ENCODE measurements at regions not wholly inside any gene's neighbourhood (a gene's known extent, or its start where the extent isn't known, plus 50 kb on each side); places are given as distances from the start of the nearest gene placed in this dataset.
"Not testable (repeated sequence)": the region's sequence is repeated elsewhere in the genome, so short reads cannot be mapped to it uniquely, and the experiment has no call there.

DNA sequence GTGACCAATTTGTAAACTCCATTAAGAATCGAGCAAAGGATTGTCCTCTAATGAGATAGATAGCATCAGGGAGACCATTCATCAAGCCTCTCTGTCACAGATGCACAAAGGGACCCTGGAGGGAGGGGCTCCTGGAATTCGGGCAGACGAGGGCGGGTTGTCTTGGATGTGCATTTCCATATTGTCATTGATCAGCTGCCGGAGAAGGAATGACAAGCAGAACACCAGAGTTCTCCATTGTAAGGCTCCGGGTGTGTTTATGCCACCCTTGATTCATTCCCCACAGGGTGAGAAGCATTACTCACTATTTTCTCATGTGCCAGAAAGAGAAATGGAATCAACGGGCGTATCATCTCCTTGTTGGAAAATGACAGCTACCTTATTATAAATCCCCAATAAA, 167.5 kb downstream of the EBLN2 start:
- no peak for DNase-seq

DNA sequence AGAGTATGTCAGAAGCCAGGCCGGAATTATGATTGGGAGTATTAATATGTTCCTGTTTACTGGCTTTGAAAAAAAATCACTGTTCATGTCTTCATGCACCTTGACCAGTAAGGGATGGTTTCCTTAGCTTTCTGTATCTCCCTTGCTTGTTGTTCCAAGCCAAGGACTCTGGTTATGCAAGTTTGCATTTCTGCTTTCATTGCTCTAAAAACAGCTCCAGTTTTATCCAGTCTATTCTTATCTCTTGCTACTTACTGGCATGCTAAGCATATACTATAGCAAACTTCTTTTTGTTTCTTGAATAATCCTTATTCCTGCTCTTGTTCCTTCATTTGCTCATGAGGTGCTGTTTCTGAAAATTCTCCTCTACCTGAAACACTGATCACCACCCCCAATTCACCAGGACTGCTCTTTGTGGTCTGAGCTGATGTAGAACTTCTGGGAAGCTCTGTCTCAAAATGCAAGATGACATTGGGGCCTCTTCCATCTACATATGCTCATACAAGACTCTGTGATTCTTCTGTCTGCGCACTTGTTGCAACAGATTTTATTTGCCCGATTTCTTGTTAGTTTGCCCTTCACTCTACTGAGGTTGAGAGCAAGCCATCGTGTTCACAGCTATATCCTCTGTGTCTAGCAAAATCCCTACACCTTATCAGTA, 173.0 kb downstream of the EBLN2 start:
- DNase-seq, result peak in 1 of 2 donors; percentile 23

GRCh38 chr3:73235768-73236167, 174.3 kb downstream of the EBLN2 start:
- DNase-seq, result no peak

DNA sequence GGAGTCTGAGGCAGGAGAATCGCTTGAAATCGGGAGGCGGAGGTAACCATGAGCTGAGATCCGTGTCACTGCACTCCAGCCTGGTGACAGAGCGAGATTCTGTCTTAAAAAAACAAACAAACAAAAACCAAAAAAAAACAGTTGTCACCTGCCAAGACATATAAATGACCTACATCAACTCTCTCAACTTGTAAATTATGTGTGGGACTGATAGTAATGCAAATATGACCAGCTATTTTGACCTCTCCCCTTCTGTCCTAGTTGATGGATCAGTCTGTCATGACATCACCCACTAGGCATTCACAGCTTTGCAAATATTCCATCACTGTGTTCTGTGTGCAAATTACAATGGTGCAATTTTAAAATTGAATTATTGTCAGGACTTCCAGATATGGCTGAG, 175.4 kb downstream of the EBLN2 start:
- DNase-seq, result no peak

GRCh38 chr3:73243740-73244139, 182.3 kb downstream of the EBLN2 start:
- DNase-seq, result no peak

GRCh38 chr3:73245459-73245858, 184.0 kb downstream of the EBLN2 start:
- DNase-seq, result no peak

GRCh38 chr3:73249047-73249446, 187.6 kb downstream of the EBLN2 start:
- no peak for DNase-seq

GRCh38 chr3:73254062-73254461, 192.6 kb downstream of the EBLN2 start:
- DNase-seq, result no peak

- no peak for DNase-seq
These were observed 194.2 kb downstream of the EBLN2 start for GRCh38 chr3:73255609-73256029.

- no peak for DNase-seq
These were observed 195.7 kb downstream of the EBLN2 start for GRCh38 chr3:73257186-73257585.

DNA sequence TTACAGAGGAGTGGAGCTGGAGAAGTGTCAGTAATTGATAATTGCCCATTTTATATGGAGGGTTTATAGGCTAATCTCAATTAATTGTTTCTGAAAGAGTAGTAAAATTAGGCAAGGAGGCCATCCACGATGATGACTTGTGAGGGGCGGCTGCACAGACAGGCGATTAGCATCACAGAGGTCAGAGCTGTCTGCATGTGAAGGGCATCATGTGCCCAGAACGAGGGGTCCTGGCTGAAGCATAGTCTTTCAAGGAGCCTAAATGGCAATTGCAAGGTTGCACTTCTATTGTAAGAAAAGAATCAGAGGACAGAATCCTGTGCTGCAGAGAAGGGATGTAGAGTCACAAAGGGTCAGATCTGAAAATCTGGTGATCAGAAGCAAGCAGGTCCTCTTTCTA, 196.6 kb downstream of the EBLN2 start:
- DNase-seq, result no peak

DNA sequence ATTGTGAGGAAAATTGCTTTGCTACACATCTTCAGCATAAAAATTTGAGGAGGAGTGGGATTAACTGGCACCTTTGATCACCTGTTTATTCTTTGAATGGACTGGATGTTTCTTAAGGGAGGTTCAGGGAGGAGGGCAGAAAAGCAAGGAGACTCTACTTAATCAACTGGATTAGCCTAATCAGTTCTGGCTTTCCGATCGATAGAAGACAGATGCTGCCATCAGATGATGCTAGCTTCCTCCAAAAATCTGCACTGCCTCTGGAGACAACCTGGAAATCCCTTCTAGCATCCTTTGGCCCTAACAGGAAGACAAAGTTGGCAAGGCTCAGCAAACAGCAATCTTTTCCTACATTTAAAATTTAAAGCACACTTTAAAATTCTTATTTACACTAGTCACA, 197.8 kb downstream of the EBLN2 start:
- DNase-seq, result no peak

GRCh38 chr3:73259856-73260255, 198.4 kb downstream of the EBLN2 start:
- DNase-seq, result no peak

- DNase-seq, result not testable (repeated sequence)
These were observed 205.1 kb downstream of the EBLN2 start for GRCh38 chr3:73266558-73266957.

DNA sequence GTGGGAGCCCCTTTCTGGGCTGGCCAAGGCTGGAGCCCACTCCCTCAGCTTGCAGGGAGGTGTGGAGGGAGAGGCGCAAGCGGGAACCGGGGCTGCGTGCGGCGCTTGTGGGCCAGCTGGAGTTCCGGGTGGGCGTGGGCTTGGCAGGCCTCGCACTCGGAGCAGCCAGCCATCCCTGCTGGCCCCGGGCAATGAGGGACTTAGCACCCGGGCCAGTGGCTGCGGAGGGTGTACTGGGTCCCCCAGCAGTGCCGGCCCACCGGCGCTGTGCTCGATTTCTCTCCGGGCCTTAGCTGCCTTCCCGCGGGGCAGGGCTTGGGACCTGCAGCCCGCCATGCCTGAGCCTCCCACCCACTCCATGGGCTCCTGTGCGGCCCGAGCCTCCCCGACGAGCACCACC, 207.7 kb downstream of the EBLN2 start:
- not testable (repeated sequence) for DNase-seq

GRCh38 chr3:73270839-73271483, 209.5 kb downstream of the EBLN2 start:
- DNase-seq, result peak; percentile 35 to 37

DNA sequence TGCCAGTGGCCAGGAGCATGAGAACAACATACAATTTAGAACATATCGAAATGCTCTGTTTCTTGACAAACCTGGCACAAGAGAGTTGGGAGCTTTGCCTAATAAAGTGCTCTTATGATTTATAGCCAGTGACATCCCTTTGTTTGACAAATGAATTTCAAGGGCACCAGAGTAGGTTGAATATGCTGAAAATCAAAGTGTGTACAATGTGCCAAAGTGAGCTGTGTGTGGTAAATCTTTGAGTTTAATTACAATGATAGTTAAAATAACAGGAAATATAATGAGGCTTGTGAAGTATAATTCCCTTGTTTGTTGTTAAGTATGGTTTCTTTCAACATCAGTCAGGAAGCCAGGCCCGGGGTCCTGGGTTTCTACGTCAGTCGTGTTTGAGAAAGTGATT, 211.9 kb downstream of the EBLN2 start:
- peak; percentile 59 to 74 for DNase-seq

- no peak for DNase-seq
These were observed 219.3 kb downstream of the EBLN2 start for GRCh38 chr3:73280746-73281145.

DNA sequence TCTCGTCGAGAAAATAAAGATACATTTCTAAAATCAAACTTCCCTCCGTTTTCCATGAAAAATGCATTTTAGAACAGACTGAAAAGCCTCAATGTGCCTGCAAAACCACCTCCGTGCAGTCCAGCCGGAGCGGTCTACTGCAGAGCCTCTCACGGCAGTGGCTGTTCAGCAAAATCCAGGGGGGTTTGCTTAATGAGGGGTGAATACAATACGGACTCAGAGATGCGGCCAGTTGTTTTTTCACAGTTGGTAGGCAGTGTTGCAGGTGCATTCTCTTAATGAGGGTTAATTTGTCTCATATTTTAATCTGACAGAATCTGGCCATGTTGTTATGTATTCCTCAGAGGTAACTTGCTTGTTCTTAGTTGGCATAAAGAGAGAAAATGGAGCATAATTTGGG, 223.0 kb downstream of the EBLN2 start:
- no peak for DNase-seq

DNA sequence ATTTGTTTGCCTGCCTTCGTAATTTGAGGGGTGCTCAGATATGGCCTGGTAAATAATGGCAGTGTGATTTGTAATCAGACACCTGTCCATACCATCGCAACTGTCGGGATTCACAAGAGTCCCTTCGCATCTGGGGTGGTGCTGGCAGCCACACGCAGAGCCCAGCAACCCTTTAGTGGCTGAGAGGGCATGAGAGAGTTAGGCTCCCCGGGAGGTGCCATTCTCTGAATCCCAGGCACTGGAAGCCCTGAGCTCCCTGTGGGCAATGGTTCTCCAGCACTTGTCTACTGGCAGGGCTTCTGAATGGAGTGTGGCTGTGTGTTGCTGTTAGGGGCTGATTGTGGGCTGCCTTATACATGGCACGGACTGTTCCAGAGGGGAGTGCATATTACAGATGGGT, 230.1 kb downstream of the EBLN2 start:
- DNase-seq, result no peak

DNA sequence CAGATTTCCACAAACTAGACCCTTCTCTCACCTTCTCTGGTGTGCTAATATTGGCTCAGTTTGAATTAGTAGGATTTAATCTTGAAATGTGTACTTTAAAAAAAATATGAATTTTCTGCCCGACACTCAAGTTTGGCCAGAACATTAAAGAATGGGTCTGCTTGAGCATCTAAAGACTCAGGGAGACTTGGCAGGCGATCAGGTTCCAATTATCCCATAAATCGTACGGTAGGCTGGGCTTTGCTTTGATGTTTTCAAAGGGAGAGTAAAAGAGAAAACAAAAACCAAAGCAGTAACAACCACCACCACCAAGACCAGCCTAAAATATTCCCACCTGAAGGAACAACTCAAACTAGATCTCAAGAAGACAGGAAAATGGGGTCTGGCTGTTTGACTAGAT, 230.8 kb downstream of the EBLN2 start:
- DNase-seq, result no peak

- no peak for DNase-seq
These were observed 233.1 kb downstream of the EBLN2 start for GRCh38 chr3:73294537-73294936.

DNA sequence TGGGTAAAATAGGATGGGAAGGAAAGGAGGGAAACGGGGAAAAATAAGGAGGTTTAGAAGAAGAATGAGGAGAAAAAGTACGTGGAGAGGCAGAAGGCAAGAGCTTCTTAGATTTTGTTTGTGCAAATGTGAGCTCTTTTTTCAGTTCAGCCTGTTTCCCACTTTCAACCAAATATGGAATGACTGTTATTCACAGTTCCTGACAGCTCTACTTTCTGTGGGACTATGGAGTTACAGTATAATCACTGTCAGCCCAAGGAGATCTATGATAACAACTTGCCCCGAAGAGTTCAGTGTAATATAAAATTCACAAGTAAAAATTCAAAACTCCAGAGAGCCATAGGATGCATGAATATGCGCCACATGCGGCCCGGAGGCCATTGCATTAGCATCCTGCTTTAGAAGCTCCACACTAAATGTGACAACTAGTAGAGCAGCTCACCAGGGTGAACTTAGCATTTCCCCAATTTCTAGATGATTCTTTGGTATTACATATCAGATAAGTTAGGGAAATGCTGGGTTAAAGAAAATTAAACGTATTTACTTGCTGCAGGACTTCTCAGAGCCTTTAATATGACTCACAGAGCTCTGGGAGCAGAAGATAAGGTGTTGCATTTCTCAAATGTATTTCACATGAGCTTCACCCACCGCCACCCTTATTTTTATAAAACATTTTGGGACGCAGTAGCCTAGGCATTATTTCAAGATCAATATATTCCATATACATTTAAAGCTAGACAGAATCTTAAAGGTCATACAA, 234.6 kb downstream of the EBLN2 start:
- DNase-seq, result no peak

Measured in right lung (tissue), 2 donors.